Osteocyte (in vitro differentiated cells): ENCODE measurements at regions not wholly inside any gene's neighbourhood (a gene's known extent, or its start where the extent isn't known, plus 50 kb on each side); places are given as distances from the start of the nearest gene placed in this dataset.

ENCODE experiments used
- DNase-seq: peaks from one replicate; pipeline ENCODE4 v3.0.0; 2021; ENCODE audit warnings: mixed read lengths; ENCODE audit not compliant: unreplicated experiment; ENCODE audit errors: extremely low spot score
- H3K27ac Mint-ChIP-seq: one replicate; pipeline ENCODE4 v1.8.0; 2021; ENCODE audit warnings: mild to moderate bottlenecking, mixed read lengths; ENCODE audit not compliant: unreplicated experiment
- H3K27me3 Mint-ChIP-seq: one replicate; pipeline ENCODE4 v1.8.0; 2021; ENCODE audit warnings: mixed read lengths; ENCODE audit not compliant: unreplicated experiment
- H3K36me3 Mint-ChIP-seq: one replicate; pipeline ENCODE4 v1.8.0; 2021; ENCODE audit warnings: mixed read lengths; ENCODE audit not compliant: unreplicated experiment
- H3K4me1 Mint-ChIP-seq: one replicate; pipeline ENCODE4 v1.8.0; 2021; ENCODE audit warnings: mixed read lengths; ENCODE audit not compliant: unreplicated experiment
- H3K4me3 Mint-ChIP-seq: one replicate; pipeline ENCODE4 v1.8.0; 2021; ENCODE audit warnings: mild to moderate bottlenecking, moderate library complexity, mixed read lengths; ENCODE audit not compliant: unreplicated experiment
- H3K9me3 Mint-ChIP-seq: one replicate; pipeline ENCODE4 v1.8.0; 2021; ENCODE audit warnings: mixed read lengths; ENCODE audit not compliant: unreplicated experiment
- TF ChIP-seq, protein P1 (sequence below): fragments of 200-600 bp; sonication (generic); IDR thresholded peaks from 2 replicates; pipeline ENCODE4 v1.5.0; 2021; ENCODE audit warnings: antibody characterized with exemption, mild to moderate bottlenecking, moderate library complexity

- no peak overlapping the region for H3K4me3 Mint-ChIP-seq
- no peak overlapping the region for H3K27ac Mint-ChIP-seq
- H3K9me3 Mint-ChIP-seq = no peaks in the 10 kb centered on the region
- TF ChIP-seq, protein P1, sequence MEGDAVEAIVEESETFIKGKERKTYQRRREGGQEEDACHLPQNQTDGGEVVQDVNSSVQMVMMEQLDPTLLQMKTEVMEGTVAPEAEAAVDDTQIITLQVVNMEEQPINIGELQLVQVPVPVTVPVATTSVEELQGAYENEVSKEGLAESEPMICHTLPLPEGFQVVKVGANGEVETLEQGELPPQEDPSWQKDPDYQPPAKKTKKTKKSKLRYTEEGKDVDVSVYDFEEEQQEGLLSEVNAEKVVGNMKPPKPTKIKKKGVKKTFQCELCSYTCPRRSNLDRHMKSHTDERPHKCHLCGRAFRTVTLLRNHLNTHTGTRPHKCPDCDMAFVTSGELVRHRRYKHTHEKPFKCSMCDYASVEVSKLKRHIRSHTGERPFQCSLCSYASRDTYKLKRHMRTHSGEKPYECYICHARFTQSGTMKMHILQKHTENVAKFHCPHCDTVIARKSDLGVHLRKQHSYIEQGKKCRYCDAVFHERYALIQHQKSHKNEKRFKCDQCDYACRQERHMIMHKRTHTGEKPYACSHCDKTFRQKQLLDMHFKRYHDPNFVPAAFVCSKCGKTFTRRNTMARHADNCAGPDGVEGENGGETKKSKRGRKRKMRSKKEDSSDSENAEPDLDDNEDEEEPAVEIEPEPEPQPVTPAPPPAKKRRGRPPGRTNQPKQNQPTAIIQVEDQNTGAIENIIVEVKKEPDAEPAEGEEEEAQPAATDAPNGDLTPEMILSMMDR = no peak
- H3K36me3 Mint-ChIP-seq = no peaks in the 10 kb centered on the region
- no peaks in the 10 kb centered on the region for H3K27me3 Mint-ChIP-seq
- DNase-seq = no peak
- H3K4me1 Mint-ChIP-seq = no peaks in the 10 kb centered on the region
Measured at GRCh38 chr9:101791533-101791932, 53.1 kb upstream of the GRIN3A start.
